Panc1 (cell line): ENCODE measurements at regions not wholly inside any gene's neighbourhood (a gene's known extent, or its start where the extent isn't known, plus 50 kb on each side); places are given as distances from the start of the nearest gene placed in this dataset.
"Not testable (repeated sequence)": the region's sequence is repeated elsewhere in the genome, so short reads cannot be mapped to it uniquely, and the experiment has no call there.

Source experiments
- ATAC-seq: fragments of 200-7000 bp; cut with Tn5 transposase; 2 replicates; pipeline ENCODE4 v1.9.1; 2020; ENCODE audit warnings: mild to moderate bottlenecking, moderate library complexity
- BruUV-seq: library from RNA; stranded (reverse); fragments of 400-500 nt; replicated peaks from 2 replicates; lab custom pipeline; 2021; lab: Mats Ljungman, UMichigan
- CTCF ChIA-PET: fragments of 300-600 bp; sonication (Branson Sonifier 250); formaldehyde crosslinking; loops from one replicate; lab custom pipeline; 2022; ENCODE audit warnings: antibody characterized with exemption; lab: Charles Lee
- POLR2A ChIA-PET: fragments of 300-600 bp; sonication (Branson Sonifier 250); formaldehyde crosslinking; loops from one replicate; lab custom pipeline; 2022; ENCODE audit warnings: antibody characterized with exemption; lab: Charles Lee
- DNase-seq: peaks from one replicate; pipeline ENCODE4 v3.0.0-alpha.2; 2010; ENCODE audit warnings: low read depth, low spot score
- H3K27ac ChIP-seq: 2 replicates; pipeline ENCODE4 v1.5.1; 2011; ENCODE audit warnings: mild to moderate bottlenecking, low read length, inconsistent platforms
- H3K27me3 ChIP-seq: fragments of 200-500 bp; sonication (Bioruptor generic); 2 replicates; pipeline ENCODE4 v1.6.0; 2014; ENCODE audit warnings: low read length, inconsistent platforms; ENCODE audit not compliant: control insufficient read depth, insufficient read depth
- H3K36me3 ChIP-seq: fragments of 200-500 bp; sonication (Bioruptor generic); 2 replicates; pipeline ENCODE4 v1.5.1; 2014; ENCODE audit warnings: inconsistent platforms, mild to moderate bottlenecking, low read length, moderate library complexity; ENCODE audit not compliant: control insufficient read depth, insufficient read depth
- H3K4me1 ChIP-seq: 2 replicates; pipeline ENCODE4 v1.5.1; 2011; ENCODE audit warnings: inconsistent platforms, mild to moderate bottlenecking, low read length, moderate library complexity; ENCODE audit not compliant: control insufficient read depth, insufficient read depth
- H3K4me3 ChIP-seq, 2 experiments: 2 replicates each; pipeline ENCODE4 v1.5.1; 2011 to 2012; ENCODE audit warnings: low read depth in 2 of 2, low read length in 2 of 2, mild to moderate bottlenecking in 2 of 2, inconsistent platforms in 1 of 2, moderate library complexity in 1 of 2
- H3K9me3 ChIP-seq: fragments of 200-500 bp; sonication (Bioruptor generic); 2 replicates; pipeline ENCODE4 v1.5.1; 2014; ENCODE audit warnings: low read depth, mild to moderate bottlenecking, inconsistent platforms, low read length, moderate library complexity; ENCODE audit not compliant: control insufficient read depth, insufficient read depth
- POLR2AphosphoS5 ChIP-seq: IDR thresholded peaks from 2 replicates; pipeline ENCODE4 v1.6.1; 2012; ENCODE audit warnings: mild to moderate bottlenecking, low read depth, low read length, moderate library complexity
- SIN3A ChIP-seq: IDR thresholded peaks from 2 replicates; pipeline ENCODE4 v1.6.1; 2012; ENCODE audit warnings: low read depth, mild to moderate bottlenecking, low read length, moderate library complexity, borderline replicate concordance; ENCODE audit not compliant: insufficient read depth
- TCF7L2 ChIP-seq: IDR thresholded peaks from 2 replicates; pipeline ENCODE4 v1.6.1; 2011; ENCODE audit warnings: mild to moderate bottlenecking, low read depth, low read length, inconsistent platforms
- in situ Hi-C: cut with HindIII; loops from 2 replicates; pipeline ENCODE4 v1.10.0; 2016; ENCODE audit warnings: low sequenced_read_pairs, low pct_unique_long_range_greater_than_20kb
- intact Hi-C: fragments of 100-400 bp; cut with micrococcal nuclease; formaldehyde crosslinking; loops from one replicate; pipeline ENCODE4 v1.10.0; 2022; ENCODE audit not compliant: unreplicated experiment
- TF ChIP-seq, protein P1 (sequence below), 2 experiments: IDR thresholded peaks; 2 replicates each; pipeline ENCODE4 v1.6.1; 2011 to 2012; ENCODE audit warnings: low read depth in 2 of 2, control low read depth in 1 of 2, low read length in 1 of 2, mild to moderate bottlenecking in 1 of 2, moderate library complexity in 1 of 2; ENCODE audit not compliant: insufficient read depth in 1 of 2
- TF ChIP-seq, protein P2 (sequence below): fragments of 450-650 bp; IDR thresholded peaks from 2 replicates; pipeline ENCODE4 v1.5.1; 2017; ENCODE audit warnings: mild to moderate bottlenecking

DNA sequence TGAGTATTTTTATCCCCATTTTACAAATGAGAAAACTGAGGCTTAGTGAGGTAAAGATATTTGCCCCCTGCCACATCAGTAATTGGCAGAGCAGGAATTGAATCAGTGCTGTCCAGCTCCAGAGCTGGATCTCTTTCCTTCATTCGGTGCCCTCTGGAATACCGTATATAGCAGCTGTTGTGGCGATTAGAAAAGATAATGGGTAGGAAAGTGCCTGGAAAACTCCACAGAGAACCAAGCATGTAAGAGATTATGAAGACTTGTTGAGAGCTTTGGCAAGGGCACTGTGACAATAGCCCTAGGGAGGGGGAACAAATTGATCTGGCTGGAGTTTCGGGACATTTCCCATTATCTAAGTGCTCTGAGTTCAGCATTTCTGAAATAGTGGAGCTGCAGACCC is 82.5 kb upstream of the TEAD1 start:
- peaks cover 5% of the 10 kb centered on the region; the same call in 1 of the 2 replicates for H3K4me1 ChIP-seq
- no peaks in the 10 kb centered on the region for H3K36me3 ChIP-seq
- ATAC-seq (no peak), DNase-seq (no peak)
- H3K9me3 ChIP-seq: no peaks in the 10 kb centered on the region
- POLR2A ChIA-PET: interaction anchor here (0.6 kb wide), 1 partner anchor 132 kb away, joined by 4 read pairs; no protein-coding TSS in a partner anchor
- CTCF ChIA-PET: interaction anchor here (0.7 kb wide), 1 partner anchor 128 kb away, joined by 3 read pairs; no protein-coding TSS in a partner anchor
- no TSS peak for BruUV-seq
- intact Hi-C loops (no loop called here), in situ Hi-C loops (no loop called here)
- H3K27me3 ChIP-seq: no peaks in the 10 kb centered on the region; the same call in 1 of the 2 replicates
- H3K27ac ChIP-seq: no peak overlapping the region
- TF ChIP-seq, protein P1, sequence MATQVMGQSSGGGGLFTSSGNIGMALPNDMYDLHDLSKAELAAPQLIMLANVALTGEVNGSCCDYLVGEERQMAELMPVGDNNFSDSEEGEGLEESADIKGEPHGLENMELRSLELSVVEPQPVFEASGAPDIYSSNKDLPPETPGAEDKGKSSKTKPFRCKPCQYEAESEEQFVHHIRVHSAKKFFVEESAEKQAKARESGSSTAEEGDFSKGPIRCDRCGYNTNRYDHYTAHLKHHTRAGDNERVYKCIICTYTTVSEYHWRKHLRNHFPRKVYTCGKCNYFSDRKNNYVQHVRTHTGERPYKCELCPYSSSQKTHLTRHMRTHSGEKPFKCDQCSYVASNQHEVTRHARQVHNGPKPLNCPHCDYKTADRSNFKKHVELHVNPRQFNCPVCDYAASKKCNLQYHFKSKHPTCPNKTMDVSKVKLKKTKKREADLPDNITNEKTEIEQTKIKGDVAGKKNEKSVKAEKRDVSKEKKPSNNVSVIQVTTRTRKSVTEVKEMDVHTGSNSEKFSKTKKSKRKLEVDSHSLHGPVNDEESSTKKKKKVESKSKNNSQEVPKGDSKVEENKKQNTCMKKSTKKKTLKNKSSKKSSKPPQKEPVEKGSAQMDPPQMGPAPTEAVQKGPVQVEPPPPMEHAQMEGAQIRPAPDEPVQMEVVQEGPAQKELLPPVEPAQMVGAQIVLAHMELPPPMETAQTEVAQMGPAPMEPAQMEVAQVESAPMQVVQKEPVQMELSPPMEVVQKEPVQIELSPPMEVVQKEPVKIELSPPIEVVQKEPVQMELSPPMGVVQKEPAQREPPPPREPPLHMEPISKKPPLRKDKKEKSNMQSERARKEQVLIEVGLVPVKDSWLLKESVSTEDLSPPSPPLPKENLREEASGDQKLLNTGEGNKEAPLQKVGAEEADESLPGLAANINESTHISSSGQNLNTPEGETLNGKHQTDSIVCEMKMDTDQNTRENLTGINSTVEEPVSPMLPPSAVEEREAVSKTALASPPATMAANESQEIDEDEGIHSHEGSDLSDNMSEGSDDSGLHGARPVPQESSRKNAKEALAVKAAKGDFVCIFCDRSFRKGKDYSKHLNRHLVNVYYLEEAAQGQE (IDR thresholded peaks at IDR 0.05; ENCODE audit: insufficient read depth in 1 of 2, low read depth in 2 of 2, low read length in 1 of 2): no peak
- TF ChIP-seq POLR2AphosphoS5 (no peak), TCF7L2 (no peak), SIN3A (no peak)
- TF ChIP-seq, protein P2, sequence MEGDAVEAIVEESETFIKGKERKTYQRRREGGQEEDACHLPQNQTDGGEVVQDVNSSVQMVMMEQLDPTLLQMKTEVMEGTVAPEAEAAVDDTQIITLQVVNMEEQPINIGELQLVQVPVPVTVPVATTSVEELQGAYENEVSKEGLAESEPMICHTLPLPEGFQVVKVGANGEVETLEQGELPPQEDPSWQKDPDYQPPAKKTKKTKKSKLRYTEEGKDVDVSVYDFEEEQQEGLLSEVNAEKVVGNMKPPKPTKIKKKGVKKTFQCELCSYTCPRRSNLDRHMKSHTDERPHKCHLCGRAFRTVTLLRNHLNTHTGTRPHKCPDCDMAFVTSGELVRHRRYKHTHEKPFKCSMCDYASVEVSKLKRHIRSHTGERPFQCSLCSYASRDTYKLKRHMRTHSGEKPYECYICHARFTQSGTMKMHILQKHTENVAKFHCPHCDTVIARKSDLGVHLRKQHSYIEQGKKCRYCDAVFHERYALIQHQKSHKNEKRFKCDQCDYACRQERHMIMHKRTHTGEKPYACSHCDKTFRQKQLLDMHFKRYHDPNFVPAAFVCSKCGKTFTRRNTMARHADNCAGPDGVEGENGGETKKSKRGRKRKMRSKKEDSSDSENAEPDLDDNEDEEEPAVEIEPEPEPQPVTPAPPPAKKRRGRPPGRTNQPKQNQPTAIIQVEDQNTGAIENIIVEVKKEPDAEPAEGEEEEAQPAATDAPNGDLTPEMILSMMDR: no peak
- H3K4me3 ChIP-seq: no peak overlapping the region

DNA sequence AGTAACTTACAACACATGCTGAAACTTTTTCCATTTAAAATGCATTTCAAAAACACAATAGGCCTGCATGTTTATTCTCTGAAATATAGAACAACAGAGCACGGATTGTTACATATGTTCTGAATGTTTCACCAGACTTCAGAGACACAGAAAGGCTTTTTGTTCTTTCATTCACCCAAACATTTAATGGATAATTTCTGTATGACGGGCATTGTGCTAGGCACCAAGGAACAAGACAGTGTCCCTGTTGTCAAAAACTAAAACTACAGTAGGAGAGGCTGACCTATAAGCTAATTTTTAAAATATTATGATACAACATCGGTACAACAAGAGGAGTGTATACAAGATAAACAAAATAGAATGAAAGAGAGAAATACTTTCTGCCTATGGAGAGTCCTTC is 81.9 kb upstream of the TEAD1 start:
- no TSS peak for BruUV-seq
- TF ChIP-seq POLR2AphosphoS5: no peak
- TF ChIP-seq TCF7L2: no peak
- TF ChIP-seq, protein P1 (IDR thresholded peaks at IDR 0.05; ENCODE audit: insufficient read depth in 1 of 2, low read depth in 2 of 2, low read length in 1 of 2): no peak
- TF ChIP-seq, protein P2: no peak
- TF ChIP-seq SIN3A: no peak
- CTCF ChIA-PET: interaction anchor here (0.7 kb wide), 1 partner anchor 127 kb away, joined by 3 read pairs; no protein-coding TSS in a partner anchor
- POLR2A ChIA-PET: no interaction called here
- no peak for ATAC-seq
- Histone ChIP-seq H3K9me3 (no peaks in the 10 kb centered on the region), H3K4me3 (no peak overlapping the region), H3K4me1 (peaks cover 4% of the 10 kb centered on the region; the same call in 1 of the 2 replicates), H3K27me3 (no peaks in the 10 kb centered on the region; the same call in 1 of the 2 replicates), H3K36me3 (no peaks in the 10 kb centered on the region), H3K27ac (no peak overlapping the region)
- DNase-seq: no peak
- intact Hi-C loops: no loop called here
- in situ Hi-C loops: no loop called here

DNA sequence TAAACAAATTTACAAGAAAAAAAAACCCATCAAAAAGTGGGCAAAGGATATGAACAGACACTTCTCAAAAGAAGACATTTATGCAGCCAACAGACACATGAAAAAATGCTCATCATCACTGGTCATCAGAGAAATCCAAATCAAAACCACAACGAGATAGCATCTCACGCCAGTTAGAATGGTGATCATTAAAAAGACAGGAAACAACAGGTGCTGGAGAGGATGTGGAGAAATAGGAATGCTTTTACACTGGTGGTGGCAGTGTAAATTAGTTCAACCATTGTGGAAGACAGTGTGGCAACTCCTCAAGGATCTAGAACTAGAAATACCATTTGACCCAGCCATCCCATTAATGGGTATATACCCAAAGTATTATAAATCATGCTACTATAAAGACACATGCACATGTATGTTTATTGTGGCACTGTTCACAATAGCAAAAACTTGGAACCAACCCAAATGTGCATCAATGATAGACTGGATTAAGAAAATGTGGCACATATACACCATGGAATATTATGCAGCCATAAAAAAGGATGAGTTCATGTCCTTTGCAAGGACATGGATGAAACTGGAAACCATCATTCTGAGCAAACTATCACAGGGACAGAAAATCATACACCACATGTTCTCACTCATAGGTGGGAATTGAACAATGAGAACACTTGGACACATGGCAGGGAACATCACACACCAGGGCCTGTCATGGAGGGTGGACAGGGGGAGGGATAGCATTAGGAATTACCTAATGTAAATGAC is 79.0 kb upstream of the TEAD1 start:
- not testable (repeated sequence) for BruUV-seq, H3K36me3 ChIP-seq

More for the DNA sequence above, 79.0 kb upstream of the TEAD1 start:
- H3K27ac ChIP-seq, H3K4me1 ChIP-seq, H3K9me3 ChIP-seq, in situ Hi-C loops, H3K27me3 ChIP-seq, DNase-seq, POLR2A ChIA-PET, H3K4me3 ChIP-seq, ATAC-seq, intact Hi-C loops: not testable (repeated sequence)
- CTCF ChIA-PET: interaction anchor here (0.5 kb wide), 1 partner anchor 260 kb away, joined by 4 read pairs; no protein-coding TSS in a partner anchor
